ENCODE measurements at regions not wholly inside any gene's neighbourhood (a gene's known extent, or its start where the extent isn't known, plus 50 kb on each side); places are given as distances from the start of the nearest gene placed in this dataset.

GRCh38 chr17:77735081-77735565, 223.4 kb upstream of the TNRC6C start:
- no peak for DNase-seq

- DNase-seq, result no peak
Measured at GRCh38 chr17:77735566-77736198, 222.8 kb upstream of the TNRC6C start.

GRCh38 chr17:77736199-77736585, 222.3 kb upstream of the TNRC6C start:
- no peak for DNase-seq

GRCh38 chr17:77736721-77737120, 221.8 kb upstream of the TNRC6C start:
- no peak for DNase-seq

GRCh38 chr17:77737442-77738265, 220.8 kb upstream of the TNRC6C start:
- no peak for DNase-seq

GRCh38 chr17:77738751-77739531, 219.6 kb upstream of the TNRC6C start:
- DNase-seq, result no peak

GRCh38 chr17:77740481-77740880, 218.0 kb upstream of the TNRC6C start:
- no peak for DNase-seq

- peak in 2 of 5 donors; percentile 21 to 30 for DNase-seq
Measured at GRCh38 chr17:77741109-77741508, 217.4 kb upstream of the TNRC6C start.

GRCh38 chr17:77742579-77742978, 215.9 kb upstream of the TNRC6C start:
- DNase-seq, result no peak

GRCh38 chr17:77744066-77744988, 214.2 kb upstream of the TNRC6C start:
- DNase-seq, result no peak

- no peak for DNase-seq
Measured at GRCh38 chr17:77745702-77746101, 212.8 kb upstream of the TNRC6C start.

- no peak for DNase-seq
Measured at GRCh38 chr17:77746393-77746792, 212.1 kb upstream of the TNRC6C start.

- DNase-seq, result no peak
Measured at GRCh38 chr17:77746896-77747554, 211.5 kb upstream of the TNRC6C start.

- no peak for DNase-seq
Measured at GRCh38 chr17:77748436-77748835, 210.1 kb upstream of the TNRC6C start.

GRCh38 chr17:77749321-77749751, 209.2 kb upstream of the TNRC6C start:
- DNase-seq, result no peak

GRCh38 chr17:77749989-77750388, 208.5 kb upstream of the TNRC6C start:
- DNase-seq, result no peak

GRCh38 chr17:77750427-77751043, 208.0 kb upstream of the TNRC6C start:
- no peak for DNase-seq

- DNase-seq, result no peak
Measured at GRCh38 chr17:77753246-77753645, 205.3 kb upstream of the TNRC6C start.

GRCh38 chr17:77753691-77754245, 204.7 kb upstream of the TNRC6C start:
- DNase-seq, result no peak

- DNase-seq, result peak in 1 of 5 donors; percentile 1
Measured at GRCh38 chr17:77754956-77755355, 203.5 kb upstream of the TNRC6C start.
